Esophagus (tissue), 2 donors: ENCODE measurements at regions not wholly inside any gene's neighbourhood (a gene's known extent, or its start where the extent isn't known, plus 50 kb on each side); places are given as distances from the start of the nearest gene placed in this dataset.

ENCODE experiments used
- H3K27ac ChIP-seq, 2 donors: one replicate each; pipeline ENCODE4 v1.5.1; 2013; ENCODE audit warnings: low read depth in 2 of 2, mild to moderate bottlenecking in 2 of 2, inconsistent platforms in 1 of 2, low read length in 1 of 2, moderate library complexity in 1 of 2
- H3K27me3 ChIP-seq, 2 donors: one replicate each; pipeline ENCODE4 v1.6.1; 2013; ENCODE audit warnings: low read length in 2 of 2, control low read depth in 1 of 2, mild to moderate bottlenecking in 1 of 2; ENCODE audit not compliant: insufficient read depth in 2 of 2, control insufficient read depth in 1 of 2
- H3K36me3 ChIP-seq, 2 donors: one replicate each; pipeline ENCODE4 v1.6.1; 2013; ENCODE audit warnings: low read length in 1 of 2; ENCODE audit not compliant: control insufficient read depth in 2 of 2, insufficient read depth in 2 of 2
- H3K4me1 ChIP-seq, 2 donors: one replicate each; pipeline ENCODE4 v1.6.1; 2013; ENCODE audit warnings: low read length in 1 of 2; ENCODE audit not compliant: control insufficient read depth in 2 of 2, insufficient read depth in 2 of 2
- H3K4me3 ChIP-seq, 2 donors: one replicate each; pipeline ENCODE4 v1.5.1; 2013; ENCODE audit warnings: low read length in 2 of 2, mild to moderate bottlenecking in 2 of 2, low read depth in 1 of 2, moderate library complexity in 1 of 2
- H3K9me3 ChIP-seq, 2 donors: one replicate each; pipeline ENCODE4 v1.6.1; 2013; ENCODE audit warnings: mild to moderate bottlenecking in 2 of 2, low read depth in 1 of 2, low read length in 1 of 2, moderate library complexity in 1 of 2; ENCODE audit not compliant: control insufficient read depth in 2 of 2, insufficient read depth in 1 of 2
- WGBS, 2 donors: extraction: QIAGEN DNeasy Blood & Tissue Kit; methylation state at CpG; one replicate each; pipeline ENCODE4 v1.1.7; 2013; 5-methylcytosine and 5-hydroxymethylcytosine counted together
- donor health status: healthy with polysubstance abuse.
- donor health status: Bipolar disorder and iron deficiency.

GRCh38 chr4:14863418-14864364 is 138.6 kb upstream of the CPEB2 start:
- WGBS, 2 donors, result 70 to 74% methylated on average over 16 of the region's 16 CpGs
- H3K4me3 ChIP-seq, result no peak overlapping the region
- H3K27me3 ChIP-seq, result no peaks in the 10 kb centered on the region
- H3K4me1 ChIP-seq, result peaks cover 0 to 2% of the 10 kb centered on the region in 2 donors
- H3K9me3 ChIP-seq, result no peaks in the 10 kb centered on the region
- H3K36me3 ChIP-seq, result no peaks in the 10 kb centered on the region
- peak overlapping the region in 1 of 2 donors; percentile 26 for H3K27ac ChIP-seq

DNA sequence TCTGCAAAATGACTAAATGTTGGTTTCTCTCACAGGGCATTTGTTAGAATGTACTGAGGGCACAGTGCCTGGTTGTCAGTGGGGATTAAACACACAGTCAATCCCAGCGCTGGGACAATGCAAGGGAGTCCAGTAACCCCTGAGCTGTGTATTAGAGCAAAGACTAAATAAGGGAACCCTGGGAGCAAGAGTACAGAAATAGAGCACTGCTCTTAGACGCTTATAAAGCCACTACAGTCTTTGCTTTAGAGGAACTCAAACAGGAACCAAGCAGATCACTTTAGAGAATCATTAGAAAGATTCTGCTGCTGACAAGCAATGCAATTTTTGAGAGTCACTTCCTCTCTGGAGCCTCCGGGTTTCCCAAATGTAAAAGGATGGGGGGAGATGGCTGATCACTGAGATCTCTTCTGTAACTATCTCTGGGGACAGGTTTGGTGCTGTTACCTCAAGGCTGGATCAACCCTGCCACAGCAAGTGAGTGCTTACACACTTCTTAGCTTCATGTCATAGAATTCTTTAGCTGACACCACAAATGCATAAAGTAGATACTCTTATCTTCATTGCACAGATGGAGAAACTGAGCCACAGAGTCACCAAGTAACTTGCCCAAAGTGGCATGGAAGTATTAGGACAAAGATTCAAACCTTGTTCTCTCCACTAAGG is 137.8 kb upstream of the CPEB2 start:
- Histone ChIP-seq H3K4me3 (no peak overlapping the region), H3K27me3 (no peaks in the 10 kb centered on the region), H3K27ac (peak overlapping the region in 1 of 2 donors; percentile 50), H3K9me3 (no peaks in the 10 kb centered on the region), H3K36me3 (no peaks in the 10 kb centered on the region), H3K4me1 (peaks cover 2% of the 10 kb centered on the region in 2 donors)
- WGBS, 2 donors, result 55 to 56% methylated on average over 3 of the region's 3 CpGs

- peak overlapping the region in 1 of 2 donors; percentile 50 for H3K27ac ChIP-seq
- H3K4me1 ChIP-seq, result peaks cover 2% of the 10 kb centered on the region in 2 donors
- H3K4me3 ChIP-seq, result no peak overlapping the region
- no peaks in the 10 kb centered on the region for H3K27me3 ChIP-seq
- WGBS, 2 donors, result 46 to 60% methylated on average over 5 of the region's 5 CpGs
- H3K9me3 ChIP-seq, result no peaks in the 10 kb centered on the region
- no peaks in the 10 kb centered on the region for H3K36me3 ChIP-seq
Measured at GRCh38 chr4:14865031-14865366, 137.3 kb upstream of the CPEB2 start.

GRCh38 chr4:14865804-14866203 is 136.5 kb upstream of the CPEB2 start:
- Histone ChIP-seq H3K4me3 (no peak overlapping the region), H3K27ac (no peak overlapping the region), H3K9me3 (no peaks in the 10 kb centered on the region), H3K27me3 (no peaks in the 10 kb centered on the region), H3K36me3 (no peaks in the 10 kb centered on the region), H3K4me1 (peaks cover 2% of the 10 kb centered on the region in 2 donors)

- WGBS, 2 donors, result 62 to 74% methylated on average over 7 of the region's 7 CpGs
- Histone ChIP-seq H3K4me1 (peaks cover 2% of the 10 kb centered on the region in 2 donors), H3K27me3 (no peaks in the 10 kb centered on the region), H3K4me3 (no peak overlapping the region), H3K9me3 (no peaks in the 10 kb centered on the region), H3K27ac (no peak overlapping the region), H3K36me3 (no peaks in the 10 kb centered on the region)
Measured at GRCh38 chr4:14867847-14868246, 134.4 kb upstream of the CPEB2 start.

DNA sequence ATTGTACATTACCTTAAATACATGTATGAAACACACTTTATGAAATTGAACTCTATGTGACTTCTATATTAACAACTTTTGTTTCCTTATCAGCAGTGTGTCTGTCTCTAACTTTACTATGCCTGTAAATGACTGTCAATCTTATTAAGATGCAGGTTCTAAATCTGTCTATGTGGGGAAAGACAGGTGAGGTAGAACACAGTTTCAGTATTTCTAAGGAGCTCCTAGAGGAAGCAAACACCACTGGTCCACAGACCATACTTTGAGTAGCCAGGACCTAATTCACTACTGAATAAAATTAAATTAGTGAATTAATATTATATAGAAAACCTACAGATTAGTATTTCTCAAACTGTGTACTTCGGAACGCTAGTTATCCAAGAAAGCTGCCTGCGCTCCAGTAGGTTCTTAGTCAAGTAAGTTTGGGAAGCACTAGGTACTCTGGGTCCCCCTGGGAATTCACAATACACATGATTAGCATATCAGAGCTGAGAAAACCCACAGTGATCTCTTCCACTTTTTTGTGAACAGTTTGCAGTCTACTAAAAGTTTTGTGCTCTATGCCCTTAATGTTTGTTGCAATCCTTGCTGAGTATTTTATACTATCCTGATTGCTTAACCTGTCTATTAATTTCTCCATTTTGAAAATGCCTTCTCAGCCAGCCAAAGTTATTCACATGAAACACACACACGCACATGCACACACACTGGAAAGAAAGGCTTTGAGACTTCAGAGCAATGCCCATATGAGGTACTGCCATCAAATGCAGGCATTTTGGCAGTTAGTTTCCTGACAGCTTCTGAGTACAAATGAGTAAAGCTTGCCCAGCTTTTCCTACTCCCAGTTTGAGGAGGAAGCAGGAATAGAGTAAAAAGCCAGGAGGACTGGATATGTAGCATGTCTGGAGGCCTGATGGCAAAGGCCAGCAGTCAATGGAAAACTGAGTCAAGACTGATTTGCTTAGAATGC is 133.6 kb upstream of the CPEB2 start:
- 93% methylated on average over 4 of the region's 4 CpGs for WGBS, 2 donors

GRCh38 chr4:14871676-14872430 is 130.4 kb upstream of the CPEB2 start:
- no peak overlapping the region for H3K27ac ChIP-seq
- 66 to 68% methylated on average over 6 of the region's 6 CpGs for WGBS, 2 donors
- no peak overlapping the region for H3K4me3 ChIP-seq
- H3K9me3 ChIP-seq, result no peaks in the 10 kb centered on the region
- no peaks in the 10 kb centered on the region for H3K36me3 ChIP-seq
- peaks cover 0 to 2% of the 10 kb centered on the region in 2 donors for H3K4me1 ChIP-seq
- H3K27me3 ChIP-seq, result no peaks in the 10 kb centered on the region

More for the DNA sequence above, 133.6 kb upstream of the CPEB2 start:
- peaks cover 2% of the 10 kb centered on the region in 2 donors for H3K4me1 ChIP-seq
- no peak overlapping the region for H3K4me3 ChIP-seq
- peak overlapping the region in 1 of 2 donors; percentile 58 for H3K27ac ChIP-seq
- H3K9me3 ChIP-seq, result no peaks in the 10 kb centered on the region
- no peaks in the 10 kb centered on the region for H3K27me3 ChIP-seq
- H3K36me3 ChIP-seq, result no peaks in the 10 kb centered on the region

DNA sequence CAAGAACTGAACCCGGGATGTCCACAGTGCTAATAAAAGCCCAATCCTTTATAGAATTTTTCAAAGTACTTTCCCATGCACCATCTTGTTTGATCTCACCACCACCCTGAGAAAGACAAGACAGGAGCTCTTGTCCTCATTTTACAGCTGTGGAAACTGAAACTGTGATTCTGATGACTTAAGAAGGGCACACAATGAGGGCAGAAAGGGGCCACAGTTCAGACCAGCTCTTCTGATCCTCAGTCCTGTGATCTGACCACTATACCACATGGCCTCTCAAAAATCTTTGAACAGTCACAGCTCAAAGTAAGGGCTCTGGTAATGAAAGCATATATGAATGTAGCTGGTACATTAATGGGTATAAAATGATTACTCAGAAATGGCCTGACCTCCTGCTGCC is 127.3 kb upstream of the CPEB2 start:
- H3K4me1 ChIP-seq, result peaks cover 0 to 6% of the 10 kb centered on the region in 2 donors
- H3K27ac ChIP-seq, result no peak overlapping the region
- H3K36me3 ChIP-seq, result no peaks in the 10 kb centered on the region
- H3K4me3 ChIP-seq, result no peak overlapping the region
- no peaks in the 10 kb centered on the region for H3K9me3 ChIP-seq
- 83 to 89% methylated on average over 1 of the region's 1 CpG for WGBS, 2 donors
- no peaks in the 10 kb centered on the region for H3K27me3 ChIP-seq
